B cell (primary cell): ENCODE measurements at regions not wholly inside any gene's neighbourhood (a gene's known extent, or its start where the extent isn't known, plus 50 kb on each side); places are given as distances from the start of the nearest gene placed in this dataset.

ENCODE experiments used
- ATAC-seq: fragments of 200-7000 bp; cut with Tn5 transposase; one replicate; pipeline ENCODE4 v1.10.0; 2021; ENCODE audit warnings: low read depth, mild to moderate bottlenecking, moderate number of reproducible peaks, moderate library complexity
- CTCF ChIA-PET: fragments of 350-600 bp; sonication (Branson Sonifier 250); formaldehyde crosslinking; loops from one replicate; lab custom pipeline; 2021; ENCODE audit warnings: antibody characterized with exemption, inconsistent platforms; lab: Charles Lee
- POLR2A ChIA-PET: fragments of 350-600 bp; sonication (Branson Sonifier 250); formaldehyde crosslinking; loops from one replicate; lab custom pipeline; 2021; ENCODE audit warnings: antibody characterized with exemption; lab: Charles Lee
- DNase-seq: peaks from one replicate; pipeline ENCODE4 v3.0.0; 2013
- H2AFZ ChIP-seq: 2 replicates; pipeline ENCODE4 v1.6.1; 2012; ENCODE audit warnings: mild to moderate bottlenecking, low read depth, low read length; ENCODE audit not compliant: insufficient read depth, poor library complexity, severe bottlenecking
- H3K27ac ChIP-seq, 2 donors: 1 replicate in 1 of 2; 2 replicates in 1 of 2; pipeline ENCODE4 v1.5.1; 2012 to 2013; ENCODE audit warnings: low read length in 2 of 2, mild to moderate bottlenecking in 2 of 2, moderate library complexity in 1 of 2
- H3K27me3 ChIP-seq, 4 experiments: fragments of 200-600 bp in 1 of 4; sonication (generic) in 1 of 4; replicated peaks in 1 of 4; 1 replicate in 2 of 4; 2 replicates in 2 of 4; pipeline versions ENCODE4 v1.6.1 to v1.7.0; 2013 to 2016; ENCODE audit warnings: low read length in 3 of 4, mild to moderate bottlenecking in 2 of 4, mixed read lengths in 1 of 4, moderate library complexity in 1 of 4; ENCODE audit not compliant: insufficient read depth in 4 of 4, control insufficient read depth in 3 of 4; ENCODE audit errors: control extremely low read depth in 1 of 4
- H3K36me3 ChIP-seq, 2 experiments: replicated peaks in 1 of 2; 1 replicate in 1 of 2; 2 replicates in 1 of 2; pipeline versions ENCODE4 v1.6.1 to v1.7.1; 2013; ENCODE audit warnings: low read length in 1 of 2; ENCODE audit not compliant: insufficient read depth in 2 of 2, control insufficient read depth in 1 of 2; ENCODE audit errors: control extremely low read depth in 1 of 2, extremely low read depth in 1 of 2
- H3K4me1 ChIP-seq, 2 donors: fragments of 200-600 bp in 1 of 2; sonication (generic) in 1 of 2; 1 replicate in 1 of 2; 2 replicates in 1 of 2; pipeline versions ENCODE4 v1.5.1 to v1.6.1; 2013 to 2017; ENCODE audit warnings: low read length in 2 of 2; ENCODE audit not compliant: control insufficient read depth in 2 of 2, insufficient read depth in 2 of 2
- H3K4me2 ChIP-seq: replicated peaks from 2 replicates; pipeline ENCODE3; 2012; ENCODE audit warnings: mild to moderate bottlenecking, low read depth, low read length; ENCODE audit not compliant: poor library complexity, severe bottlenecking
- H3K4me3 ChIP-seq, 5 experiments: fragments of 200-600 bp in 1 of 5; sonication (generic) in 1 of 5; 1 replicate in 3 of 5; 2 replicates in 2 of 5; pipeline versions ENCODE4 v1.5.1 to v1.7.0; 2011 to 2016; ENCODE audit warnings: low read length in 4 of 5, mild to moderate bottlenecking in 4 of 5, low read depth in 2 of 5, control low read depth in 1 of 5, moderate library complexity in 1 of 5; ENCODE audit not compliant: insufficient read depth in 1 of 5; ENCODE audit errors: control extremely low read depth in 1 of 5, extremely low read depth in 1 of 5
- H3K79me2 ChIP-seq: fragments of 200-600 bp; sonication (generic); one replicate; pipeline ENCODE4 v1.6.0; 2016; ENCODE audit warnings: low read length; ENCODE audit not compliant: control insufficient read depth, insufficient read depth
- H3K9ac ChIP-seq: fragments of 200-600 bp; sonication (generic); 2 replicates; pipeline ENCODE4 v1.6.1; 2017; ENCODE audit warnings: mild to moderate bottlenecking, low read length, moderate library complexity
- H3K9me3 ChIP-seq, 3 donors: one replicate each; pipeline versions ENCODE4 v1.6.1 to v1.7.1; 2013; ENCODE audit warnings: low read length in 2 of 3; ENCODE audit not compliant: control insufficient read depth in 2 of 3, insufficient read depth in 1 of 3; ENCODE audit errors: control extremely low read depth in 1 of 3
- H4K20me1 ChIP-seq: 2 replicates; pipeline ENCODE4 v1.6.0; 2012; ENCODE audit warnings: mild to moderate bottlenecking, low read length; ENCODE audit not compliant: insufficient read depth, control insufficient read depth, poor library complexity, severe bottlenecking
- H3K27ac Mint-ChIP-seq: one replicate; pipeline ENCODE4 v1.8.0; 2021; ENCODE audit warnings: mixed read lengths
- H3K27me3 Mint-ChIP-seq: one replicate; pipeline ENCODE4 v1.8.0; 2021; ENCODE audit warnings: mixed read lengths
- H3K4me1 Mint-ChIP-seq: one replicate; pipeline ENCODE4 v1.8.0; 2021; ENCODE audit warnings: mixed read lengths
- H3K4me3 Mint-ChIP-seq: one replicate; pipeline ENCODE4 v1.8.0; 2021; ENCODE audit warnings: mixed read lengths
- H3K9me3 Mint-ChIP-seq: one replicate; pipeline ENCODE4 v1.8.0; 2022; ENCODE audit warnings: mixed read lengths; ENCODE audit not compliant: insufficient read depth
- EZH2 ChIP-seq: IDR thresholded peaks from 2 replicates; pipeline ENCODE4 v1.6.1; 2012; ENCODE audit warnings: borderline replicate concordance, low read depth, mild to moderate bottlenecking, moderate library complexity, low read length; ENCODE audit not compliant: insufficient read depth, poor library complexity, severe bottlenecking
- WGBS: methylation state at CpG from one replicate; pipeline ENCODE4 v1.1.5; 2013; ENCODE audit warnings: missing lambda C conversion rate; ENCODE audit not compliant: insufficient coverage; 5-methylcytosine and 5-hydroxymethylcytosine counted together
- intact Hi-C: fragments of 100-400 bp; cut with micrococcal nuclease; formaldehyde crosslinking; loops from one replicate; pipeline ENCODE4 v1.10.0; 2022
- TF ChIP-seq, protein P1 (sequence below): fragments of 200-600 bp; IDR thresholded peaks from one replicate; pipeline ENCODE4 v1.8.0; 2022; ENCODE audit warnings: antibody characterized with exemption, mild to moderate bottlenecking

GRCh38 chr7:24110056-24110455, 173.9 kb upstream of the NPY start:
- ATAC-seq = no peak
- no peaks in the 10 kb centered on the region for H3K9me3 Mint-ChIP-seq

GRCh38 chr7:24113506-24113905, 170.5 kb upstream of the NPY start:
- Histone ChIP-seq H3K4me2 (no peak overlapping the region), H2AFZ (no peak overlapping the region), H3K27me3 (no peaks in the 10 kb centered on the region), H3K4me1 (no peaks in the 10 kb centered on the region), H3K36me3 (no peaks in the 10 kb centered on the region), H3K9ac (no peak overlapping the region), H3K27ac (no peak overlapping the region), H3K4me3 (no peak overlapping the region), H4K20me1 (no peaks in the 10 kb centered on the region), H3K9me3 (no peaks in the 10 kb centered on the region), H3K79me2 (no peaks in the 10 kb centered on the region)
- intact Hi-C loops = no loop called here
- ATAC-seq = no peak
- 99% methylated on average over 7 of the region's 7 CpGs for WGBS
- no peaks in the 10 kb centered on the region for H3K9me3 Mint-ChIP-seq
- H3K4me3 Mint-ChIP-seq = no peak overlapping the region
- TF ChIP-seq, protein P1, sequence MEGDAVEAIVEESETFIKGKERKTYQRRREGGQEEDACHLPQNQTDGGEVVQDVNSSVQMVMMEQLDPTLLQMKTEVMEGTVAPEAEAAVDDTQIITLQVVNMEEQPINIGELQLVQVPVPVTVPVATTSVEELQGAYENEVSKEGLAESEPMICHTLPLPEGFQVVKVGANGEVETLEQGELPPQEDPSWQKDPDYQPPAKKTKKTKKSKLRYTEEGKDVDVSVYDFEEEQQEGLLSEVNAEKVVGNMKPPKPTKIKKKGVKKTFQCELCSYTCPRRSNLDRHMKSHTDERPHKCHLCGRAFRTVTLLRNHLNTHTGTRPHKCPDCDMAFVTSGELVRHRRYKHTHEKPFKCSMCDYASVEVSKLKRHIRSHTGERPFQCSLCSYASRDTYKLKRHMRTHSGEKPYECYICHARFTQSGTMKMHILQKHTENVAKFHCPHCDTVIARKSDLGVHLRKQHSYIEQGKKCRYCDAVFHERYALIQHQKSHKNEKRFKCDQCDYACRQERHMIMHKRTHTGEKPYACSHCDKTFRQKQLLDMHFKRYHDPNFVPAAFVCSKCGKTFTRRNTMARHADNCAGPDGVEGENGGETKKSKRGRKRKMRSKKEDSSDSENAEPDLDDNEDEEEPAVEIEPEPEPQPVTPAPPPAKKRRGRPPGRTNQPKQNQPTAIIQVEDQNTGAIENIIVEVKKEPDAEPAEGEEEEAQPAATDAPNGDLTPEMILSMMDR = no peak
- TF ChIP-seq EZH2 = no peak
- H3K27ac Mint-ChIP-seq = no peak overlapping the region
- ChIA-PET POLR2A (no interaction called here), CTCF (no interaction called here)
- DNase-seq = no peak
- H3K27me3 Mint-ChIP-seq = peaks cover 11% of the 10 kb centered on the region
- no peaks in the 10 kb centered on the region for H3K4me1 Mint-ChIP-seq

More at GRCh38 chr7:24110056-24110455, 173.9 kb upstream of the NPY start:
- Mint-ChIP-seq H3K4me3 (no peak overlapping the region), H3K27me3 (peaks cover 18% of the 10 kb centered on the region), H3K27ac (no peak overlapping the region), H3K4me1 (no peaks in the 10 kb centered on the region)
- Histone ChIP-seq H3K27ac (no peak overlapping the region), H3K4me3 (no peak overlapping the region), H3K27me3 (no peaks in the 10 kb centered on the region), H3K4me1 (no peaks in the 10 kb centered on the region), H2AFZ (no peak overlapping the region), H3K79me2 (no peaks in the 10 kb centered on the region), H4K20me1 (no peaks in the 10 kb centered on the region), H3K36me3 (no peaks in the 10 kb centered on the region), H3K9ac (no peak overlapping the region), H3K4me2 (no peak overlapping the region), H3K9me3 (no peaks in the 10 kb centered on the region)
- ChIA-PET CTCF (no interaction called here), POLR2A (no interaction called here)
- intact Hi-C loops = no loop called here
- TF ChIP-seq EZH2 = no peak
- TF ChIP-seq, protein P1 = no peak
- DNase-seq = no peak
- 86% methylated on average over 2 of the region's 2 CpGs for WGBS
